CD4-positive, alpha-beta memory T cell (primary cell): ENCODE measurements at regions not wholly inside any gene's neighbourhood (a gene's known extent, or its start where the extent isn't known, plus 50 kb on each side); places are given as distances from the start of the nearest gene placed in this dataset.
"Not testable (repeated sequence)": the region's sequence is repeated elsewhere in the genome, so short reads cannot be mapped to it uniquely, and the experiment has no call there.

Experiments
- CTCF ChIA-PET: fragments of 350-600 bp; sonication (Branson Sonifier 250); formaldehyde crosslinking; loops from one replicate; lab custom pipeline; 2021; ENCODE audit warnings: inconsistent platforms; ENCODE audit not compliant: partially characterized antibody; lab: Charles Lee
- POLR2A ChIA-PET: fragments of 350-600 bp; sonication (Branson Sonifier 250); formaldehyde crosslinking; loops from one replicate; lab custom pipeline; 2021; ENCODE audit not compliant: partially characterized antibody; lab: Charles Lee
- DNase-seq, 5 donors: peaks; one replicate each; pipeline versions ENCODE4 v3.0.0 to v3.0.0-alpha.2; 2020 to 2022; ENCODE audit warnings: mixed read lengths in 1 of 5
- H3K27ac ChIP-seq: one replicate; pipeline ENCODE4 v1.7.0; 2013; ENCODE audit warnings: low read depth, low read length
- H3K27me3 ChIP-seq: 2 replicates; pipeline ENCODE4 v1.7.0; 2013; ENCODE audit warnings: mild to moderate bottlenecking, low read length, moderate library complexity; ENCODE audit not compliant: insufficient read depth
- H3K36me3 ChIP-seq: 2 replicates; pipeline ENCODE4 v1.7.0; 2013; ENCODE audit warnings: mild to moderate bottlenecking, low read length, moderate library complexity; ENCODE audit not compliant: insufficient read depth
- H3K4me1 ChIP-seq: 2 replicates; pipeline ENCODE4 v1.7.0; 2013; ENCODE audit warnings: mild to moderate bottlenecking, low read length, moderate library complexity; ENCODE audit not compliant: insufficient read depth
- H3K4me3 ChIP-seq, 2 donors: one replicate each; pipeline ENCODE4 v1.7.0; 2013; ENCODE audit warnings: low read length in 2 of 2, mild to moderate bottlenecking in 1 of 2
- H3K9me3 ChIP-seq, 2 donors: one replicate each; pipeline ENCODE4 v1.7.0; 2013; ENCODE audit warnings: low read length in 2 of 2, control low read depth in 1 of 2; ENCODE audit not compliant: control insufficient read depth in 1 of 2
- H3K27ac Mint-ChIP-seq, 7 donors: one replicate each; pipeline ENCODE4 v1.8.0; 2020 to 2021; ENCODE audit warnings: mixed read lengths in 7 of 7, mild to moderate bottlenecking in 6 of 7, inconsistent platforms in 3 of 7, moderate library complexity in 3 of 7
- H3K27me3 Mint-ChIP-seq, 2 donors: one replicate each; pipeline ENCODE4 v1.8.0; 2020 to 2021; ENCODE audit warnings: mixed read lengths in 2 of 2
- H3K36me3 Mint-ChIP-seq, 2 donors: one replicate each; pipeline ENCODE4 v1.8.0; 2020 to 2021; ENCODE audit warnings: mixed read lengths in 2 of 2, inconsistent platforms in 1 of 2, mild to moderate bottlenecking in 1 of 2
- H3K4me1 Mint-ChIP-seq, 4 donors: one replicate each; pipeline ENCODE4 v1.8.0; 2020 to 2021; ENCODE audit warnings: mixed read lengths in 4 of 4, mild to moderate bottlenecking in 1 of 4
- H3K4me3 Mint-ChIP-seq, 8 donors: one replicate each; pipeline ENCODE4 v1.8.0; 2020 to 2021; ENCODE audit warnings: mixed read lengths in 8 of 8, mild to moderate bottlenecking in 7 of 8, moderate library complexity in 6 of 8, inconsistent platforms in 3 of 8
- H3K9me3 Mint-ChIP-seq, 8 donors: one replicate each; pipeline ENCODE4 v1.8.0; 2020 to 2021; ENCODE audit warnings: mixed read lengths in 8 of 8, mild to moderate bottlenecking in 5 of 8, inconsistent platforms in 3 of 8, moderate library complexity in 1 of 8
- intact Hi-C: fragments of 100-400 bp; cut with micrococcal nuclease; formaldehyde crosslinking; loops from one replicate; pipeline ENCODE4 v1.15.1; 2023

DNA sequence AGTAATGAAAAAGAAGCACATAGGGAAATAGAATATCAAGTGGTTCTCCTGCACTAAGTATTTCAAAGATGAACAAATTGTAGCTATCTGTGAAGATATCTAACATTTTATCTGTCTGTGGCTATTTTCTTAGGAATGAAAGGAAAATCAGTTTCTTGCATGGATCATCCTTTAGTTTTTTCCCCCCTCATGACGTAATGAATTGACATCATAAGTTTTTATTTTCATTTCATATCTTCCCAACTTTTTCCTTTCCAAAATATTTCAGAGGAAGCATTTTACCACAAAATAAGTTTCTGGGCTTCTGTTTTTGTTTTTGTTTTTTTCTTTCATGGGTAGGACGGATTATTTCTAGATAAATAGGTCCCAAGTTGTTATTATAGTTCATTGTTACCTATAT is 996.6 kb downstream of the TMEM121 start:
- Histone ChIP-seq H3K4me1 (peaks cover 3% of the 10 kb centered on the region), H3K27ac (no peak overlapping the region), H3K9me3 (no peaks in the 10 kb centered on the region), H3K27me3 (no peaks in the 10 kb centered on the region), H3K36me3 (no peaks in the 10 kb centered on the region), H3K4me3 (no peak overlapping the region)
- Mint-ChIP-seq H3K9me3 (no peaks in the 10 kb centered on the region), H3K27me3 (peaks cover 19 to 21% of the 10 kb centered on the region in 2 donors), H3K4me3 (no peak overlapping the region), H3K27ac (no peak overlapping the region), H3K36me3 (no peaks in the 10 kb centered on the region), H3K4me1 (peaks cover 2 to 5% (median 5%) of the 10 kb centered on the region in 4 donors)
- POLR2A ChIA-PET = no interaction called here
- CTCF ChIA-PET = interaction anchor here (0.7 to 2.2 kb wide), 2 partner anchors 12 to 86 kb away, joined by 3 to 6 read pairs; no protein-coding TSS in a partner anchor
- intact Hi-C loops = no loop called here
- no peak for DNase-seq

- Histone ChIP-seq H3K36me3 (no peaks in the 10 kb centered on the region), H3K4me3 (no peak overlapping the region), H3K27me3 (no peaks in the 10 kb centered on the region), H3K27ac (no peak overlapping the region), H3K4me1 (no peaks in the 10 kb centered on the region), H3K9me3 (no peaks in the 10 kb centered on the region)
- CTCF ChIA-PET = interaction anchor here (0.8 to 3.5 kb wide), 8 partner anchors 9 to 69 kb away, joined by 3 to 28 read pairs (median 6); no protein-coding TSS in a partner anchor
- H3K27me3 Mint-ChIP-seq = peaks cover 18 to 25% of the 10 kb centered on the region in 2 donors
- no peak overlapping the region for H3K4me3 Mint-ChIP-seq
- H3K27ac Mint-ChIP-seq = no peak overlapping the region
- intact Hi-C loops = no loop called here
- DNase-seq = no peak
- no peaks in the 10 kb centered on the region for H3K36me3 Mint-ChIP-seq
- no peaks in the 10 kb centered on the region for H3K4me1 Mint-ChIP-seq
- POLR2A ChIA-PET = interaction anchor here (0.7 to 1.0 kb wide), 2 partner anchors 21 to 63 kb away, joined by 3 to 4 read pairs; no protein-coding TSS in a partner anchor
- no peaks in the 10 kb centered on the region for H3K9me3 Mint-ChIP-seq
Measured at GRCh38 chr14:106528717-106529116, 1002.3 kb downstream of the TMEM121 start.

- H3K4me3 Mint-ChIP-seq = no peak overlapping the region
- intact Hi-C loops = no loop called here
- no peak for DNase-seq
- Histone ChIP-seq H3K27me3 (no peaks in the 10 kb centered on the region), H3K9me3 (no peaks in the 10 kb centered on the region), H3K36me3 (no peaks in the 10 kb centered on the region), H3K27ac (no peak overlapping the region), H3K4me3 (no peak overlapping the region), H3K4me1 (no peaks in the 10 kb centered on the region)
- no peaks in the 10 kb centered on the region for H3K9me3 Mint-ChIP-seq
- H3K27ac Mint-ChIP-seq = no peak overlapping the region
- H3K27me3 Mint-ChIP-seq = peaks cover 19 to 20% of the 10 kb centered on the region in 2 donors
- ChIA-PET CTCF (interaction anchor here (0.8 to 3.6 kb wide), 20 partner anchors 8 to 295 kb away, joined by 3 to 28 read pairs (median 6); no protein-coding TSS in a partner anchor), POLR2A (interaction anchor here (1.0 kb wide), 1 partner anchor 15 kb away, joined by 3 read pairs; no protein-coding TSS in a partner anchor)
- no peaks in the 10 kb centered on the region for H3K36me3 Mint-ChIP-seq
- H3K4me1 Mint-ChIP-seq = no peaks in the 10 kb centered on the region
Measured at GRCh38 chr14:106530031-106530422, 1003.6 kb downstream of the TMEM121 start.

- no peak overlapping the region for H3K4me3 ChIP-seq
- Mint-ChIP-seq H3K4me3 (no peak overlapping the region), H3K4me1 (no peaks in the 10 kb centered on the region), H3K9me3 (no peaks in the 10 kb centered on the region), H3K36me3 (no peaks in the 10 kb centered on the region), H3K27me3 (peaks cover 23 to 24% of the 10 kb centered on the region in 2 donors), H3K27ac (peak overlapping the region in 1 of 7 donors; percentile 27)
- intact Hi-C loops = no loop called here
- H3K4me1 ChIP-seq = no peaks in the 10 kb centered on the region
- H3K9me3 ChIP-seq = no peaks in the 10 kb centered on the region
- ChIA-PET POLR2A (interaction anchor here (1.0 kb wide), 1 partner anchor 15 kb away, joined by 3 read pairs; no protein-coding TSS in a partner anchor), CTCF (interaction anchor here (0.7 to 3.6 kb wide), 26 partner anchors 9 to 295 kb away, joined by 3 to 28 read pairs (median 5); no protein-coding TSS in a partner anchor)
- H3K27ac ChIP-seq = no peak overlapping the region
- H3K36me3 ChIP-seq = no peaks in the 10 kb centered on the region
- no peaks in the 10 kb centered on the region for H3K27me3 ChIP-seq
- DNase-seq = peak; percentile 36 to 66 (median 44)
Measured at GRCh38 chr14:106530423-106531107, 1004.2 kb downstream of the TMEM121 start.

DNA sequence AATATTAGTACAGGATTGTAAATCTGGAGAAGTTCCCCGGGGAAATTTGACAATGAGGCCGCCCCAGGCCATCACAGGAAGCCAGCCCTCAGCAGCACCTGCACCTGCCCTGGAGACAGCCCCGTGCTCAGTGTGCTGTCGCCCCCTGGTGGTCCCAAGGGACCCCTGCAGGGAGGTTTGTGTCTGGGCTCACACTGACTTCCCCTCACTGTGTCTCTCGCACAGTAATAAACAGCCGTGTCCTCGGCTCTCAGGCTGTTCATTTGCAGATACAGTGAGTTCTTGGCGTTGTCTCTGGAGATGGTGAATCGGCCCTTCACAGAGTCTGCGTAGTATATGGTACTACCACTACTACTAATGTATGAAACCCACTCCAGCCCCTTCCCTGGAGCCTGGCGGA is 1011.2 kb downstream of the TMEM121 start:
- intact Hi-C loops, H3K27me3 ChIP-seq, H3K4me1 Mint-ChIP-seq, H3K4me1 ChIP-seq, H3K4me3 ChIP-seq, H3K36me3 Mint-ChIP-seq, H3K4me3 Mint-ChIP-seq, H3K27ac ChIP-seq, POLR2A ChIA-PET, H3K27ac Mint-ChIP-seq, H3K36me3 ChIP-seq, H3K9me3 ChIP-seq: not testable (repeated sequence)
- Mint-ChIP-seq H3K27me3 (peaks cover 19 to 30% of the 10 kb centered on the region in 2 donors), H3K9me3 (peaks cover 0 to 11% (median 2%) of the 10 kb centered on the region in 8 donors)
- CTCF ChIA-PET = interaction anchor here (0.7 to 1.3 kb wide), 4 partner anchors 8 to 418 kb away, joined by 3 to 4 read pairs (median 4); no protein-coding TSS in a partner anchor
- peak in 3 of 5 donors; percentile 11 to 59 (median 28) for DNase-seq

GRCh38 chr14:106538201-106538600 is 1011.8 kb downstream of the TMEM121 start:
- Histone ChIP-seq H3K27me3 (no peaks in the 10 kb centered on the region), H3K36me3 (no peaks in the 10 kb centered on the region), H3K9me3 (no peaks in the 10 kb centered on the region), H3K4me1 (no peaks in the 10 kb centered on the region), H3K4me3 (no peak overlapping the region), H3K27ac (no peak overlapping the region)
- DNase-seq = no peak
- peaks cover 22 to 30% of the 10 kb centered on the region in 2 donors for H3K27me3 Mint-ChIP-seq
- intact Hi-C loops = no loop called here
- H3K27ac Mint-ChIP-seq = no peak overlapping the region
- peaks cover 0 to 7% (median under 1%) of the 10 kb centered on the region in 4 donors for H3K4me1 Mint-ChIP-seq
- ChIA-PET CTCF (interaction anchor here (0.7 to 1.7 kb wide), 6 partner anchors 9 to 419 kb away, joined by 3 to 6 read pairs (median 4); no protein-coding TSS in a partner anchor), POLR2A (no interaction called here)
- no peak overlapping the region for H3K4me3 Mint-ChIP-seq
- H3K36me3 Mint-ChIP-seq = peaks cover 0 to 6% of the 10 kb centered on the region in 2 donors
- peaks cover 0 to 11% (median 2%) of the 10 kb centered on the region in 8 donors for H3K9me3 Mint-ChIP-seq

DNA sequence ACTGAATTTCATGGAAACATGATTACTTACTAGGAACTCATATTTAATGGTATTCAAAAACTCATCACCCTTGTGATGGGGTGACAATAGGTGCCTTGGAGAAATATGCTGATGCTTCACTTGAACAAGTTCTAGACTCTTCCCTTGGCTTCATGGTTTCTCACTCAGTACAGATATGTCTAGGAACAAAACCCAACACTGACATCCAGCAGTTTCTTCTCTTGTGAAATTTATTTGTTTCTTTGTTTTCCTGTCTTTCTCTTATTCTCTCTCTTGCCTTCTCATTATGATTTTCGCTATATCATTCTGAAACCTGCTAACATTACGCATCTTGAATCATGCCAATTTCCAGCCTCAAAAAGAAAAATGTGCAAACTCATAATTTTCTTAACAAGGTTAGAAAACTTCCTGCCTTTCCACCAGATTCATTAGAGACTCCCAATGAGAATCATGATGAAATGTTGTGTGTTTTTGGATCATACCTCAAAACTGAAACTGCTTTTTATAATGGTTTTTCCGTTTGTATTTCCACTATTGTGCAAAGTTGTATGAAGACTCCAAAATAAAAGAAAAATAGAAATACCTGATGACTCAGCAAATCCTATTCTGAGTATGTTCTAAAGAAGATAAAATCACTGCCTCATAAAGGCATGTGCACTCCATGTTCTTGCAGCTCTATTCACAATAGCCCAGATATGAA is 1021.5 kb downstream of the TMEM121 start:
- POLR2A ChIA-PET = no interaction called here
- H3K4me3 Mint-ChIP-seq = no peak overlapping the region
- intact Hi-C loops = no loop called here

More for the DNA sequence above, 1021.5 kb downstream of the TMEM121 start:
- no peaks in the 10 kb centered on the region for H3K4me1 ChIP-seq
- H3K4me3 ChIP-seq = no peak overlapping the region
- H3K36me3 Mint-ChIP-seq = no peaks in the 10 kb centered on the region
- DNase-seq = no peak
- no peaks in the 10 kb centered on the region for H3K9me3 Mint-ChIP-seq
- H3K27me3 ChIP-seq = no peaks in the 10 kb centered on the region
- no peak overlapping the region for H3K27ac Mint-ChIP-seq
- H3K9me3 ChIP-seq = no peaks in the 10 kb centered on the region
- CTCF ChIA-PET = no interaction called here
- no peak overlapping the region for H3K27ac ChIP-seq
- no peaks in the 10 kb centered on the region for H3K36me3 ChIP-seq
- H3K4me1 Mint-ChIP-seq = no peaks in the 10 kb centered on the region
- H3K27me3 Mint-ChIP-seq = peaks cover 9 to 15% of the 10 kb centered on the region in 2 donors
